GM12873 (cell line): ENCODE measurements at regions not wholly inside any gene's neighbourhood (a gene's known extent, or its start where the extent isn't known, plus 50 kb on each side); places are given as distances from the start of the nearest gene placed in this dataset.

ENCODE experiments used
- CTCF ChIP-seq: IDR thresholded peaks from 2 replicates; pipeline ENCODE4 v1.5.1; 2012; ENCODE audit warnings: low read depth, mild to moderate bottlenecking, moderate library complexity, low read length, control low read depth; ENCODE audit not compliant: insufficient read depth; ENCODE audit errors: missing control alignments

- TF ChIP-seq CTCF: no peak
These were observed 107.6 kb downstream of the AMER1 start for GRCh38 chrX:64097891-64098290.

- TF ChIP-seq CTCF: peak; percentile 35
These were observed 111.7 kb downstream of the AMER1 start for GRCh38 chrX:64093761-64094160.
